Activated T-cell treated with anti-CD3 and anti-CD28 coated beads, Interleukin-2, amount 50 U/mL, for 24 hours (primary cell): ENCODE measurements at regions not wholly inside any gene's neighbourhood (a gene's known extent, or its start where the extent isn't known, plus 50 kb on each side); places are given as distances from the start of the nearest gene placed in this dataset.

Source experiments
- DNase-seq: peaks from one replicate; pipeline ENCODE4 v3.0.0-alpha.2; 2020
- H3K27ac Mint-ChIP-seq: 2 replicates; pipeline ENCODE4 v1.8.0; 2020; ENCODE audit warnings: mild to moderate bottlenecking, mixed read lengths
- H3K27me3 Mint-ChIP-seq: 2 replicates; pipeline ENCODE4 v1.8.0; 2020; ENCODE audit warnings: mixed read lengths
- H3K36me3 Mint-ChIP-seq: 2 replicates; pipeline ENCODE4 v1.8.0; 2020; ENCODE audit warnings: low read depth, mixed read lengths
- H3K4me1 Mint-ChIP-seq: 2 replicates; pipeline ENCODE4 v1.8.0; 2020; ENCODE audit warnings: low read depth, mixed read lengths
- H3K4me3 Mint-ChIP-seq: 2 replicates; pipeline ENCODE4 v1.8.0; 2020; ENCODE audit warnings: mild to moderate bottlenecking, moderate library complexity, mixed read lengths
- H3K9me3 Mint-ChIP-seq: 2 replicates; pipeline ENCODE4 v1.8.0; 2020; ENCODE audit warnings: mixed read lengths

- Mint-ChIP-seq H3K27ac (no peak overlapping the region), H3K4me3 (no peak overlapping the region), H3K9me3 (no peaks in the 10 kb centered on the region), H3K36me3 (no peaks in the 10 kb centered on the region), H3K27me3 (peaks cover 29% of the 10 kb centered on the region), H3K4me1 (peaks cover 2% of the 10 kb centered on the region)
- no peak for DNase-seq
Observed at GRCh38 chr4:83679692-83680091, 143.8 kb downstream of the GPAT3 start.

GRCh38 chr4:83679254-83679653, 143.3 kb downstream of the GPAT3 start:
- H3K27me3 Mint-ChIP-seq: peaks cover 30% of the 10 kb centered on the region
- no peak overlapping the region for H3K4me3 Mint-ChIP-seq
- H3K4me1 Mint-ChIP-seq: peaks cover 2% of the 10 kb centered on the region
- H3K36me3 Mint-ChIP-seq: no peaks in the 10 kb centered on the region
- no peaks in the 10 kb centered on the region for H3K9me3 Mint-ChIP-seq
- no peak overlapping the region for H3K27ac Mint-ChIP-seq
- DNase-seq: no peak

GRCh38 chr4:83677656-83678055, 141.7 kb downstream of the GPAT3 start:
- Mint-ChIP-seq H3K9me3 (no peaks in the 10 kb centered on the region), H3K27ac (no peak overlapping the region), H3K36me3 (no peaks in the 10 kb centered on the region), H3K4me3 (no peak overlapping the region), H3K27me3 (peaks cover 32% of the 10 kb centered on the region), H3K4me1 (peaks cover 2% of the 10 kb centered on the region)
- no peak for DNase-seq

GRCh38 chr4:83664741-83665140, 128.8 kb downstream of the GPAT3 start:
- Mint-ChIP-seq H3K4me1 (peaks cover 9% of the 10 kb centered on the region), H3K36me3 (no peaks in the 10 kb centered on the region), H3K27me3 (peaks cover 10% of the 10 kb centered on the region), H3K4me3 (no peak overlapping the region), H3K27ac (no peak overlapping the region), H3K9me3 (no peaks in the 10 kb centered on the region)
- no peak for DNase-seq

- no peak for DNase-seq
- no peaks in the 10 kb centered on the region for H3K36me3 Mint-ChIP-seq
- peaks cover 9% of the 10 kb centered on the region for H3K4me1 Mint-ChIP-seq
- H3K4me3 Mint-ChIP-seq: no peak overlapping the region
- no peak overlapping the region for H3K27ac Mint-ChIP-seq
- no peaks in the 10 kb centered on the region for H3K9me3 Mint-ChIP-seq
- H3K27me3 Mint-ChIP-seq: peaks cover 10% of the 10 kb centered on the region
Observed at GRCh38 chr4:83664071-83664470, 128.2 kb downstream of the GPAT3 start.

GRCh38 chr4:83662204-83662603, 126.3 kb downstream of the GPAT3 start:
- H3K36me3 Mint-ChIP-seq: no peaks in the 10 kb centered on the region
- H3K9me3 Mint-ChIP-seq: no peaks in the 10 kb centered on the region
- H3K4me1 Mint-ChIP-seq: peaks cover 9% of the 10 kb centered on the region
- no peak for DNase-seq
- no peak overlapping the region for H3K4me3 Mint-ChIP-seq
- peaks cover 10% of the 10 kb centered on the region for H3K27me3 Mint-ChIP-seq
- no peak overlapping the region for H3K27ac Mint-ChIP-seq

GRCh38 chr4:83661359-83661758, 125.5 kb downstream of the GPAT3 start:
- Mint-ChIP-seq H3K27me3 (peaks cover 2% of the 10 kb centered on the region), H3K9me3 (no peaks in the 10 kb centered on the region), H3K27ac (no peak overlapping the region), H3K36me3 (no peaks in the 10 kb centered on the region), H3K4me3 (no peak overlapping the region), H3K4me1 (peaks cover 9% of the 10 kb centered on the region)
- no peak for DNase-seq

- H3K36me3 Mint-ChIP-seq: no peaks in the 10 kb centered on the region
- H3K27me3 Mint-ChIP-seq: no peaks in the 10 kb centered on the region
- no peak overlapping the region for H3K4me3 Mint-ChIP-seq
- no peak for DNase-seq
- peaks cover 9% of the 10 kb centered on the region for H3K4me1 Mint-ChIP-seq
- H3K9me3 Mint-ChIP-seq: no peaks in the 10 kb centered on the region
- H3K27ac Mint-ChIP-seq: no peak overlapping the region
Observed at GRCh38 chr4:83660578-83660977, 124.7 kb downstream of the GPAT3 start.

- Mint-ChIP-seq H3K9me3 (no peaks in the 10 kb centered on the region), H3K36me3 (no peaks in the 10 kb centered on the region), H3K4me3 (no peak overlapping the region), H3K27me3 (peaks cover 4% of the 10 kb centered on the region), H3K4me1 (peaks cover 9% of the 10 kb centered on the region), H3K27ac (no peak overlapping the region)
- no peak for DNase-seq
Observed at GRCh38 chr4:83658806-83659205, 122.9 kb downstream of the GPAT3 start.

GRCh38 chr4:83657336-83657735, 121.4 kb downstream of the GPAT3 start:
- Mint-ChIP-seq H3K27me3 (peaks cover 4% of the 10 kb centered on the region), H3K9me3 (no peaks in the 10 kb centered on the region), H3K36me3 (no peaks in the 10 kb centered on the region), H3K4me1 (peaks cover 9% of the 10 kb centered on the region), H3K27ac (no peak overlapping the region), H3K4me3 (no peak overlapping the region)
- no peak for DNase-seq
